HEK293 (cell line): ENCODE measurements at regions not wholly inside any gene's neighbourhood (a gene's known extent, or its start where the extent isn't known, plus 50 kb on each side); places are given as distances from the start of the nearest gene placed in this dataset.

Source experiments
- CTCF ChIA-PET: fragments of 350-600 bp; formaldehyde crosslinking; extraction: SDS; loops from one replicate; lab custom pipeline; 2021; ENCODE audit warnings: antibody characterized with exemption; lab: Yijun Ruan, JAX
- POLR2A ChIA-PET: fragments of 300-600 bp; formaldehyde crosslinking; extraction: SDS; loops from one replicate; lab custom pipeline; 2020; ENCODE audit warnings: antibody characterized with exemption, inconsistent platforms; lab: Yijun Ruan, JAX
- H3K27ac ChIP-seq: fragments of 200-500 bp; sonication (Bioruptor generic); 2 replicates; pipeline ENCODE4 v1.5.1; 2014; ENCODE audit warnings: low read depth, low read length, control low read depth, inconsistent platforms; ENCODE audit errors: extremely low read depth
- H3K36me3 ChIP-seq, 2 experiments: fragments of 200-500 bp in 1 of 2; sonication (Bioruptor generic) in 1 of 2; 1 replicate in 1 of 2; 2 replicates in 1 of 2; pipeline ENCODE4 v1.5.1; 2014 to 2017; ENCODE audit warnings: inconsistent platforms in 2 of 2, low read length in 2 of 2; ENCODE audit not compliant: control insufficient read depth in 2 of 2, insufficient read depth in 1 of 2
- H3K4me1 ChIP-seq: fragments of 200-500 bp; sonication (Bioruptor generic); 2 replicates; pipeline ENCODE4 v1.5.1; 2014; ENCODE audit warnings: mild to moderate bottlenecking, low read length, inconsistent platforms; ENCODE audit not compliant: control insufficient read depth, insufficient read depth
- H3K4me3 ChIP-seq: 2 replicates; pipeline ENCODE4 v1.5.1; 2011; ENCODE audit warnings: low read depth, mild to moderate bottlenecking, control low read depth, low read length, moderate library complexity
- H3K9me3 ChIP-seq: fragments of 200-500 bp; sonication (Bioruptor generic); 2 replicates; pipeline ENCODE4 v1.5.1; 2014; ENCODE audit warnings: low read depth, low read length, inconsistent platforms; ENCODE audit not compliant: control insufficient read depth, insufficient read depth
- MZF1 ChIP-seq: fragments of 450-650 bp; formaldehyde crosslinking; IDR thresholded peaks from 2 replicates; pipeline ENCODE4 v1.5.1; 2017; ENCODE audit warnings: missing biosample characterization, missing genetic modification characterization, borderline replicate concordance
- YY2 ChIP-seq: fragments of 450-650 bp; formaldehyde crosslinking; IDR thresholded peaks from 2 replicates; pipeline ENCODE4 v1.5.1; 2016; ENCODE audit warnings: missing biosample characterization, missing genetic modification characterization
- ZBTB49 ChIP-seq: fragments of 450-650 bp; formaldehyde crosslinking; IDR thresholded peaks from 2 replicates; pipeline ENCODE4 v1.5.1; 2016; ENCODE audit warnings: missing biosample characterization, missing genetic modification characterization, low read depth
- ZBTB8A ChIP-seq: fragments of 450-650 bp; formaldehyde crosslinking; IDR thresholded peaks from 2 replicates; pipeline ENCODE4 v1.5.1; 2016; ENCODE audit warnings: missing biosample characterization, missing genetic modification characterization
- ZNF19 ChIP-seq: fragments of 450-650 bp; formaldehyde crosslinking; IDR thresholded peaks from 2 replicates; pipeline ENCODE4; 2016; ENCODE audit warnings: missing biosample characterization, missing genetic modification characterization, low read depth
- ZNF274 ChIP-seq, 2 experiments: fragments of 200-500 bp in 1 of 2; fragments of 450-650 bp in 1 of 2; sonication (Bioruptor generic) in 1 of 2; formaldehyde crosslinking in 1 of 2; IDR thresholded peaks; 2 replicates each; pipeline versions ENCODE4 v1.5.1 to v1.6.1; 2014 to 2016; ENCODE audit warnings: borderline replicate concordance in 1 of 2, inconsistent platforms in 1 of 2, low read length in 1 of 2, missing biosample characterization in 1 of 2, missing genetic modification characterization in 1 of 2
- ZNF311 ChIP-seq: fragments of 450-650 bp; formaldehyde crosslinking; IDR thresholded peaks from 2 replicates; pipeline ENCODE4 v1.5.1; 2017; ENCODE audit warnings: missing biosample characterization, missing genetic modification characterization, borderline replicate concordance
- ZNF433 ChIP-seq: fragments of 450-650 bp; formaldehyde crosslinking; IDR thresholded peaks from 2 replicates; pipeline ENCODE4 v1.5.1; 2016; ENCODE audit warnings: missing biosample characterization, missing genetic modification characterization, low read depth
- ZNF510 ChIP-seq: fragments of 450-650 bp; formaldehyde crosslinking; IDR thresholded peaks from 2 replicates; pipeline ENCODE4 v1.5.1; 2018; ENCODE audit warnings: mild to moderate bottlenecking, missing genetic modification characterization, missing biosample characterization; ENCODE audit not compliant: insufficient replicate concordance
- ZNF529 ChIP-seq: fragments of 450-650 bp; formaldehyde crosslinking; IDR thresholded peaks from 2 replicates; pipeline ENCODE4 v1.5.1; 2017; ENCODE audit warnings: missing genetic modification characterization, missing biosample characterization; ENCODE audit not compliant: insufficient replicate concordance
- ZNF560 ChIP-seq: fragments of 450-650 bp; formaldehyde crosslinking; IDR thresholded peaks from 2 replicates; pipeline ENCODE4 v1.5.1; 2017; ENCODE audit warnings: missing biosample characterization, missing genetic modification characterization, borderline replicate concordance
- ZNF623 ChIP-seq: fragments of 450-650 bp; formaldehyde crosslinking; IDR thresholded peaks from 2 replicates; pipeline ENCODE4 v1.5.1; 2016; ENCODE audit warnings: missing biosample characterization, missing genetic modification characterization
- ZNF654 ChIP-seq: fragments of 450-650 bp; formaldehyde crosslinking; IDR thresholded peaks from 2 replicates; pipeline ENCODE4 v1.5.1; 2016; ENCODE audit warnings: low read depth, missing biosample characterization, missing genetic modification characterization
- ZNF768 ChIP-seq: fragments of 450-650 bp; formaldehyde crosslinking; IDR thresholded peaks from 2 replicates; pipeline ENCODE4 v1.5.1; 2018; ENCODE audit warnings: missing biosample characterization, mild to moderate bottlenecking, missing genetic modification characterization
- ZNF843 ChIP-seq: fragments of 450-650 bp; formaldehyde crosslinking; IDR thresholded peaks from 2 replicates; pipeline ENCODE4 v1.5.1; 2016; ENCODE audit warnings: missing biosample characterization, missing genetic modification characterization
- ZSCAN16 ChIP-seq: fragments of 450-650 bp; formaldehyde crosslinking; IDR thresholded peaks from 2 replicates; pipeline ENCODE4 v1.5.1; 2016; ENCODE audit warnings: missing biosample characterization, missing genetic modification characterization
- TF ChIP-seq, protein P1 (sequence below): fragments of 450-650 bp; formaldehyde crosslinking; IDR thresholded peaks from 2 replicates; pipeline ENCODE4 v1.5.1; 2016; ENCODE audit warnings: missing biosample characterization, missing genetic modification characterization, borderline replicate concordance
- TF ChIP-seq, protein P2 (sequence below): fragments of 450-650 bp; formaldehyde crosslinking; IDR thresholded peaks from 2 replicates; pipeline ENCODE4 v1.5.1; 2017; ENCODE audit warnings: missing biosample characterization, missing genetic modification characterization

- no peak overlapping the region for H3K27ac ChIP-seq
- no peak overlapping the region for H3K4me3 ChIP-seq
- CTCF ChIA-PET = interaction anchor here (1.4 to 1.5 kb wide), 2 partner anchors 9 to 58 kb away, joined by 3 read pairs; no protein-coding TSS in a partner anchor
- POLR2A ChIA-PET = no interaction called here
- no peaks in the 10 kb centered on the region for H3K4me1 ChIP-seq
- no peaks in the 10 kb centered on the region for H3K36me3 ChIP-seq
- no peaks in the 10 kb centered on the region for H3K9me3 ChIP-seq
- no peak for TF ChIP-seq ZNF510 (tag by site-specific recombination)
- TF ChIP-seq, all 188 proteins: peak for 0
Measured at GRCh38 chr18:73901151-73901550, 246.5 kb downstream of the FBXO15 start.

GRCh38 chr18:73900106-73900835 is 247.4 kb downstream of the FBXO15 start:
- ChIA-PET CTCF (interaction anchor here (0.6 to 1.4 kb wide), 3 partner anchors 8 to 1281 kb away, joined by 3 read pairs; no protein-coding TSS in a partner anchor), POLR2A (no interaction called here)
- Histone ChIP-seq H3K4me3 (no peak overlapping the region), H3K4me1 (no peaks in the 10 kb centered on the region), H3K27ac (no peak overlapping the region), H3K36me3 (no peaks in the 10 kb centered on the region), H3K9me3 (no peaks in the 10 kb centered on the region)
- no peak for TF ChIP-seq ZNF311
- TF ChIP-seq ZNF560 (tag by site-specific recombination) = no peak
- no peak for TF ChIP-seq ZNF843
- no peak for TF ChIP-seq ZNF623 (tag by site-specific recombination)
- no peak for TF ChIP-seq ZBTB49 (tag by site-specific recombination)
- no peak for TF ChIP-seq YY2 (tag by site-specific recombination)
- TF ChIP-seq ZNF529 (tag by site-specific recombination) = no peak
- no peak for TF ChIP-seq ZNF654 (tag by site-specific recombination)
- TF ChIP-seq, protein P1, sequence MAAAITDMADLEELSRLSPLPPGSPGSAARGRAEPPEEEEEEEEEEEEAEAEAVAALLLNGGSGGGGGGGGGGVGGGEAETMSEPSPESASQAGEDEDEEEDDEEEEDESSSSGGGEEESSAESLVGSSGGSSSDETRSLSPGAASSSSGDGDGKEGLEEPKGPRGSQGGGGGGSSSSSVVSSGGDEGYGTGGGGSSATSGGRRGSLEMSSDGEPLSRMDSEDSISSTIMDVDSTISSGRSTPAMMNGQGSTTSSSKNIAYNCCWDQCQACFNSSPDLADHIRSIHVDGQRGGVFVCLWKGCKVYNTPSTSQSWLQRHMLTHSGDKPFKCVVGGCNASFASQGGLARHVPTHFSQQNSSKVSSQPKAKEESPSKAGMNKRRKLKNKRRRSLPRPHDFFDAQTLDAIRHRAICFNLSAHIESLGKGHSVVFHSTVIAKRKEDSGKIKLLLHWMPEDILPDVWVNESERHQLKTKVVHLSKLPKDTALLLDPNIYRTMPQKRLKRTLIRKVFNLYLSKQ (tag by site-specific recombination) = no peak
- TF ChIP-seq ZBTB8A (tag by site-specific recombination) = no peak
- no peak for TF ChIP-seq ZNF19 (tag by site-specific recombination)
- TF ChIP-seq ZNF768 = no peak
- TF ChIP-seq, protein P2, sequence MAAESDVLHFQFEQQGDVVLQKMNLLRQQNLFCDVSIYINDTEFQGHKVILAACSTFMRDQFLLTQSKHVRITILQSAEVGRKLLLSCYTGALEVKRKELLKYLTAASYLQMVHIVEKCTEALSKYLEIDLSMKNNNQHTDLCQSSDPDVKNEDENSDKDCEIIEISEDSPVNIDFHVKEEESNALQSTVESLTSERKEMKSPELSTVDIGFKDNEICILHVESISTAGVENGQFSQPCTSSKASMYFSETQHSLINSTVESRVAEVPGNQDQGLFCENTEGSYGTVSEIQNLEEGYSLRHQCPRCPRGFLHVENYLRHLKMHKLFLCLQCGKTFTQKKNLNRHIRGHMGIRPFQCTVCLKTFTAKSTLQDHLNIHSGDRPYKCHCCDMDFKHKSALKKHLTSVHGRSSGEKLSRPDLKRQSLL = no peak
- no peak for TF ChIP-seq ZNF274 (IDR thresholded peaks at IDR 0.05; ENCODE audit: low read length)
- no peak for TF ChIP-seq ZNF274 (tag by site-specific recombination; IDR thresholded peaks at IDR 0.05; ENCODE audit: borderline replicate concordance)
- no peak for TF ChIP-seq ZNF433 (tag by site-specific recombination)
- TF ChIP-seq ZSCAN16 (tag by site-specific recombination) = no peak
- no peak for TF ChIP-seq MZF1 (tag by site-specific recombination)
